ENCODE measurements at regions not wholly inside any gene's neighbourhood (a gene's known extent, or its start where the extent isn't known, plus 50 kb on each side); places are given as distances from the start of the nearest gene placed in this dataset.

- Histone ChIP-seq H3K9me3 (no peaks in the 10 kb centered on the region), H3K36me3 (ENCODE audit: low read depth) (no peaks in the 10 kb centered on the region), H3K4me1 (ENCODE audit: low read depth) (no peaks in the 10 kb centered on the region), H3K4me3 (no peak overlapping the region)
- TF ChIP-seq CTCF (IDR thresholded peaks at IDR 0.05): no peak
- ATAC-seq: no peak
- no peak for DNase-seq
- intact Hi-C loops (cut with DNase I, micrococcal nuclease): no loop called here
Measured at GRCh38 chr20:60483371-60483770, 525.1 kb downstream of the CDH26 start.

- Histone ChIP-seq H3K36me3 (ENCODE audit: low read depth) (no peaks in the 10 kb centered on the region), H3K9me3 (no peaks in the 10 kb centered on the region), H3K4me1 (ENCODE audit: low read depth) (no peaks in the 10 kb centered on the region), H3K4me3 (no peak overlapping the region)
- DNase-seq (no peak), ATAC-seq (no peak)
- no peak for TF ChIP-seq CTCF (IDR thresholded peaks at IDR 0.05)
- intact Hi-C loops (cut with DNase I, micrococcal nuclease): no loop called here
Measured at GRCh38 chr20:60484316-60484715, 526.1 kb downstream of the CDH26 start.

GRCh38 chr20:60485012-60485760 lies 527.0 kb downstream of the CDH26 start:
- H3K4me1 ChIP-seq (ENCODE audit: low read depth): no peaks in the 10 kb centered on the region
- no peak for DNase-seq
- H3K4me3 ChIP-seq: no peak overlapping the region
- intact Hi-C loops (cut with DNase I, micrococcal nuclease): no loop called here
- no peaks in the 10 kb centered on the region for H3K9me3 ChIP-seq
- ATAC-seq: no peak
- TF ChIP-seq CTCF (IDR thresholded peaks at IDR 0.05): no peak
- H3K36me3 ChIP-seq (ENCODE audit: low read depth): no peaks in the 10 kb centered on the region

DNA sequence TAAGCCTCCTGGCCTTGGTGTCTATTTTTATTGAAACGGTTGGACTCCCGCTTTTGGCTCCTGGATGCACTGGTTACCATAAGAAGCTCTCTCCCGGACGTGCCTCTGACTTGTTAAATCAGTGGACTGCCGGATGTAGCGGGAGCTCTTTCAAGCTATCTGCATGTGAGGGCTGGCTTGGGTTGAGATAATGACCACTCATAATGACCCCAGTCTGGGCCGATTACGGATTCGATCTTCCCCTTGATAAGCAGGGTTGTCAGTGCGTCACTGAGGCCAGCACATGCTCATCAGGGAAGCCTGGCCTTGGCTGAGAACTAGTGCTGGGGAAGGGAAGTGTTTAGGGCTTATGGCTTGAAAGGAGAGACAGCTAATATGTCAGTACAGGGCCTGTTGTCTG lies 528.1 kb downstream of the CDH26 start:
- TF ChIP-seq CTCF (IDR thresholded peaks at IDR 0.05): no peak
- no peaks in the 10 kb centered on the region for H3K9me3 ChIP-seq
- no peak for ATAC-seq

DNA sequence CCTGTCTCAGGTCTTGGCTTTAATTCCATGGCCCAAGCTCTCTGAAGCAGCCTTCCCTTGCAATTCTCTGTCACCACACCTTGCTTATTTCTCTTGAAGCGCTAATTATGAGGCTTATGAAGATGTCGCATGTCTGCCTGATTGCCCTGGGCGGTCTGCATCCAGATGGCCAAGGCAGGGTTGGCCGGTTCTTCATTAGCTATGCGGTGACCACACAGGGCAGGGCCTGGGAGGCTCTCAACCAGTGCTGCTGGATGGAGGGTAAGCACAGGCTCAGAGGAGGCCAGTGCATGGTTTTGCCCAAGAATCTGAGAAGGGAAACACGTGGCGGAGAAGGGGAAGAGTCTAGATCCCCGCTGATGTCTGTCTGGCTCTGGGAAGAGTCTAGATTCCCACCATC lies 528.7 kb downstream of the CDH26 start:
- H3K36me3 ChIP-seq (ENCODE audit: low read depth): no peaks in the 10 kb centered on the region
- intact Hi-C loops (cut with DNase I, micrococcal nuclease): no loop called here

More for the DNA sequence above, 528.1 kb downstream of the CDH26 start:
- Histone ChIP-seq H3K4me3 (no peak overlapping the region), H3K36me3 (ENCODE audit: low read depth) (no peaks in the 10 kb centered on the region), H3K4me1 (ENCODE audit: low read depth) (no peaks in the 10 kb centered on the region)
- intact Hi-C loops (cut with DNase I, micrococcal nuclease): no loop called here
- no peak for DNase-seq

More for the DNA sequence above, 528.7 kb downstream of the CDH26 start:
- no peak for DNase-seq
- no peaks in the 10 kb centered on the region for H3K4me1 ChIP-seq (ENCODE audit: low read depth)
- TF ChIP-seq CTCF (IDR thresholded peaks at IDR 0.05): no peak
- H3K4me3 ChIP-seq: no peak overlapping the region
- H3K9me3 ChIP-seq: no peaks in the 10 kb centered on the region
- no peak for ATAC-seq
